SK-N-SH treated with all-trans-retinoic acid at 6 μM for 48 hours (cell line): ENCODE measurements at regions not wholly inside any gene's neighbourhood (a gene's known extent, or its start where the extent isn't known, plus 50 kb on each side); places are given as distances from the start of the nearest gene placed in this dataset.

Experiments used
- ARNTL ChIP-seq: fragments of 450-650 bp; formaldehyde crosslinking; IDR thresholded peaks from 2 replicates; pipeline ENCODE4 v1.5.0; 2020; ENCODE audit warnings: low read depth, mild to moderate bottlenecking, moderate library complexity, borderline replicate concordance
- GLIS3 ChIP-seq: fragments of 250-450 bp; sonication (Bioruptor Pico); IDR thresholded peaks from 2 replicates; pipeline ENCODE4 v1.5.0; 2020; ENCODE audit warnings: mild to moderate bottlenecking, moderate library complexity
- ISL1 ChIP-seq: fragments of 250-450 bp; sonication (Bioruptor Pico); IDR thresholded peaks from 2 replicates; pipeline ENCODE4 v2.1.2; 2022; ENCODE audit warnings: mild to moderate bottlenecking, moderate library complexity
- RARB ChIP-seq: fragments of 250-450 bp; sonication (Bioruptor Pico); IDR thresholded peaks from 2 replicates; pipeline ENCODE4 v1.8.0; 2021; ENCODE audit warnings: mild to moderate bottlenecking, moderate library complexity
- TCF4 ChIP-seq: fragments of 250-450 bp; sonication (Bioruptor Pico); IDR thresholded peaks from 2 replicates; pipeline ENCODE4 v1.8.0; 2021; ENCODE audit warnings: mild to moderate bottlenecking, moderate library complexity, borderline replicate concordance
- ZFP30 ChIP-seq: fragments of 450-650 bp; formaldehyde crosslinking; IDR thresholded peaks from 2 replicates; pipeline ENCODE4 v1.5.0; 2022; ENCODE audit warnings: mild to moderate bottlenecking, moderate library complexity
- ZNF70 ChIP-seq: fragments of 450-650 bp; formaldehyde crosslinking; IDR thresholded peaks from 2 replicates; pipeline ENCODE4 v1.5.0; 2020; ENCODE audit warnings: mild to moderate bottlenecking, moderate library complexity
- ZNF8 ChIP-seq: fragments of 450-650 bp; formaldehyde crosslinking; IDR thresholded peaks from 2 replicates; pipeline ENCODE4 v1.5.0; 2020; ENCODE audit warnings: mild to moderate bottlenecking, moderate library complexity
- TF ChIP-seq, protein P1 (sequence below): fragments of 250-450 bp; sonication (Bioruptor Pico); IDR thresholded peaks from 2 replicates; pipeline ENCODE4 v1.8.0; 2020; ENCODE audit warnings: mild to moderate bottlenecking, moderate library complexity, borderline replicate concordance

GRCh38 chr6:71033171-71033570 lies 76.3 kb upstream of the B3GAT2 start:
- no peak for TF ChIP-seq ZNF70 (CRISPR knock-in tag)
- TF ChIP-seq, protein P1, sequence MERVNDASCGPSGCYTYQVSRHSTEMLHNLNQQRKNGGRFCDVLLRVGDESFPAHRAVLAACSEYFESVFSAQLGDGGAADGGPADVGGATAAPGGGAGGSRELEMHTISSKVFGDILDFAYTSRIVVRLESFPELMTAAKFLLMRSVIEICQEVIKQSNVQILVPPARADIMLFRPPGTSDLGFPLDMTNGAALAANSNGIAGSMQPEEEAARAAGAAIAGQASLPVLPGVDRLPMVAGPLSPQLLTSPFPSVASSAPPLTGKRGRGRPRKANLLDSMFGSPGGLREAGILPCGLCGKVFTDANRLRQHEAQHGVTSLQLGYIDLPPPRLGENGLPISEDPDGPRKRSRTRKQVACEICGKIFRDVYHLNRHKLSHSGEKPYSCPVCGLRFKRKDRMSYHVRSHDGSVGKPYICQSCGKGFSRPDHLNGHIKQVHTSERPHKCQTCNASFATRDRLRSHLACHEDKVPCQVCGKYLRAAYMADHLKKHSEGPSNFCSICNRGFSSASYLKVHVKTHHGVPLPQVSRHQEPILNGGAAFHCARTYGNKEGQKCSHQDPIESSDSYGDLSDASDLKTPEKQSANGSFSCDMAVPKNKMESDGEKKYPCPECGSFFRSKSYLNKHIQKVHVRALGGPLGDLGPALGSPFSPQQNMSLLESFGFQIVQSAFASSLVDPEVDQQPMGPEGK (CRISPR knock-in tag) = no peak
- no peak for TF ChIP-seq TCF4 (CRISPR knock-in tag)
- no peak for TF ChIP-seq ARNTL (CRISPR knock-in tag)
- TF ChIP-seq ZFP30 (CRISPR knock-in tag) = no peak
- TF ChIP-seq RARB (CRISPR knock-in tag) = no peak
- no peak for TF ChIP-seq GLIS3
- TF ChIP-seq ISL1 (CRISPR knock-in tag) = no peak
- TF ChIP-seq ZNF8 (CRISPR knock-in tag) = no peak
